ENCODE measurements at regions not wholly inside any gene's neighbourhood (a gene's known extent, or its start where the extent isn't known, plus 50 kb on each side); places are given as distances from the start of the nearest gene placed in this dataset.
A peak's percentile ranks its signal among the peaks of the same experiment; 100 is the strongest.

DNA sequence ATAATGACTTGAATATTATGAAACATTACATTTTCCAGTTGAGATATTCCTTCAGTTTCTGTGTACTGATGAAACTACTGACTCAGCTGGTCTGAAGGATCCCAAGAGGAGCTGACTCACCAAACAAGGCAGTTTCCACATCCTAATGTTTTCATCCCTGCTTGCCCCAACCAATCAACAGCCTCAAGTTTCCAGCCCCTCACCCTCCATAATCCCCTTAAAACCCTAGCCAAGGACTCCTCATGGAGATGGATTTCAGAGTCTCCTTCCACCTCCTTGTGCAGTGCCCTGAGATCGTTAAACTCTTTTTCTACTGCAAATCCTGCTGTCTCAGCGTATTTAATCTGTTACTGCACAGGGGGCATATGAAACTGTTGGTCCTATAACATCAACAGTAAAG lies 83.1 kb upstream of the HAO2 start:
- WGBS, result 82% methylated on average over 2 of the region's 2 CpGs
- no peak for DNase-seq (ENCODE audit: low spot score)
- Histone ChIP-seq H3K4me3 (ENCODE audit: low read depth in 1 of 3, low read length in 3 of 3) (no peak overlapping the region), H3K27me3 (ENCODE audit: control insufficient read depth in 4 of 4, insufficient read depth in 4 of 4, low read length in 3 of 4) (no peaks in the 10 kb centered on the region), H3K36me3 (ENCODE audit: control insufficient read depth in 4 of 4, insufficient read depth in 3 of 4, low read depth in 1 of 4, low read length in 3 of 4) (no peaks in the 10 kb centered on the region), H3K27ac (ENCODE audit: low read depth in 1 of 2, low read length in 2 of 2) (no peak overlapping the region), H3K9me3 (ENCODE audit: control insufficient read depth in 4 of 4, low read length in 3 of 4) (no peaks in the 10 kb centered on the region), H3K9ac (ENCODE audit: low read depth in 1 of 2, low read length in 2 of 2) (no peak overlapping the region), H3K4me1 (ENCODE audit: control insufficient read depth in 4 of 4, insufficient read depth in 4 of 4, low read length in 3 of 4) (no peaks in the 10 kb centered on the region)
- TF ChIP-seq NR2F2 (IDR thresholded peaks at IDR 0.05), result no peak
- TF ChIP-seq, protein P1, sequence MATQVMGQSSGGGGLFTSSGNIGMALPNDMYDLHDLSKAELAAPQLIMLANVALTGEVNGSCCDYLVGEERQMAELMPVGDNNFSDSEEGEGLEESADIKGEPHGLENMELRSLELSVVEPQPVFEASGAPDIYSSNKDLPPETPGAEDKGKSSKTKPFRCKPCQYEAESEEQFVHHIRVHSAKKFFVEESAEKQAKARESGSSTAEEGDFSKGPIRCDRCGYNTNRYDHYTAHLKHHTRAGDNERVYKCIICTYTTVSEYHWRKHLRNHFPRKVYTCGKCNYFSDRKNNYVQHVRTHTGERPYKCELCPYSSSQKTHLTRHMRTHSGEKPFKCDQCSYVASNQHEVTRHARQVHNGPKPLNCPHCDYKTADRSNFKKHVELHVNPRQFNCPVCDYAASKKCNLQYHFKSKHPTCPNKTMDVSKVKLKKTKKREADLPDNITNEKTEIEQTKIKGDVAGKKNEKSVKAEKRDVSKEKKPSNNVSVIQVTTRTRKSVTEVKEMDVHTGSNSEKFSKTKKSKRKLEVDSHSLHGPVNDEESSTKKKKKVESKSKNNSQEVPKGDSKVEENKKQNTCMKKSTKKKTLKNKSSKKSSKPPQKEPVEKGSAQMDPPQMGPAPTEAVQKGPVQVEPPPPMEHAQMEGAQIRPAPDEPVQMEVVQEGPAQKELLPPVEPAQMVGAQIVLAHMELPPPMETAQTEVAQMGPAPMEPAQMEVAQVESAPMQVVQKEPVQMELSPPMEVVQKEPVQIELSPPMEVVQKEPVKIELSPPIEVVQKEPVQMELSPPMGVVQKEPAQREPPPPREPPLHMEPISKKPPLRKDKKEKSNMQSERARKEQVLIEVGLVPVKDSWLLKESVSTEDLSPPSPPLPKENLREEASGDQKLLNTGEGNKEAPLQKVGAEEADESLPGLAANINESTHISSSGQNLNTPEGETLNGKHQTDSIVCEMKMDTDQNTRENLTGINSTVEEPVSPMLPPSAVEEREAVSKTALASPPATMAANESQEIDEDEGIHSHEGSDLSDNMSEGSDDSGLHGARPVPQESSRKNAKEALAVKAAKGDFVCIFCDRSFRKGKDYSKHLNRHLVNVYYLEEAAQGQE (IDR thresholded peaks at IDR 0.05), result no peak
- TF ChIP-seq EGR1 (IDR thresholded peaks at IDR 0.05; ENCODE audit: low read depth in 2 of 2), result no peak
- no peak for TF ChIP-seq HNF4A (conservative IDR thresholded peaks at IDR 0.05)
- no peak for TF ChIP-seq JUND (IDR thresholded peaks at IDR 0.05)
- TF ChIP-seq FOXA1 (IDR thresholded peaks at IDR 0.05), result no peak
- no peak for TF ChIP-seq RXRA (IDR thresholded peaks at IDR 0.05)
- no peak for TF ChIP-seq TAF1 (conservative IDR thresholded peaks at IDR 0.05)

DNA sequence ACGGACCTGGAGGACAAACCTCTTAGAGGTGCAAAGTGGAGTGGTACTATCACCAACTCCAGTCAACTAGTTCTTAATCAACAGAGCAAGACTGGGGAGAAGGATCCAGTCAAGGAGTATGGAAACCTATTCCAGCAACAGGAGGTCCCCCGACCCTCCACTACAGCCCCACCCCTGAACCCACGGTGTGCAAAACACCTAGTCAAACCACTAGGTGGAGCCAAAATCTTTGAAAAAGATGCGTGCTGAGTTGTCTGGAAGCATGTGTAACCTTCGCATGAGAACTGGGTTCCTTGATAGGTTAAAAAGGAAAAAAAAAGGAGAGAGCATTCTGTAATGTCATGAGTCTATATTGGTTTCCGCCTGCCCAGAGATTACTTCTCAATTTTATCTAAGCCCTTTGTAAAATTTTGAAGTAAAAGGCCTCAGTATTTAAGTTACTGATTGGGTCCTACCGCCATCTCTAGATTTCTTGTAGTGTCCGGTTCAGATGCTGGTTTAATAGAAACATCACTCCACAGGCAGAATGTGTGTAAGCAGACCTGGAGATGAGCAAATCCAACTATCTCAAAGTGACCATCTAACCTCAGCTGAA lies 81.9 kb upstream of the HAO2 start:
- WGBS, result 48% methylated on average over 8 of the region's 8 CpGs
- Histone ChIP-seq H3K9me3 (ENCODE audit: control insufficient read depth in 4 of 4, low read length in 3 of 4) (no peaks in the 10 kb centered on the region), H3K27ac (ENCODE audit: low read depth in 1 of 2, low read length in 2 of 2) (no peak overlapping the region), H3K4me3 (ENCODE audit: low read depth in 1 of 3, low read length in 3 of 3) (no peak overlapping the region), H3K4me1 (ENCODE audit: control insufficient read depth in 4 of 4, insufficient read depth in 4 of 4, low read length in 3 of 4) (peaks cover 0 to 5% (median 0%) of the 10 kb centered on the region in 4 donors), H3K27me3 (ENCODE audit: control insufficient read depth in 4 of 4, insufficient read depth in 4 of 4, low read length in 3 of 4) (no peaks in the 10 kb centered on the region), H3K36me3 (ENCODE audit: control insufficient read depth in 4 of 4, insufficient read depth in 3 of 4, low read depth in 1 of 4, low read length in 3 of 4) (peaks cover 0 to 1% (median 0%) of the 10 kb centered on the region in 4 donors), H3K9ac (ENCODE audit: low read depth in 1 of 2, low read length in 2 of 2) (no peak overlapping the region)
- DNase-seq (ENCODE audit: low spot score), result no peak
- no peak for TF ChIP-seq YY1 (IDR thresholded peaks at IDR 0.05)
- TF ChIP-seq JUND (IDR thresholded peaks at IDR 0.05), result no peak
- TF ChIP-seq, protein P2, sequence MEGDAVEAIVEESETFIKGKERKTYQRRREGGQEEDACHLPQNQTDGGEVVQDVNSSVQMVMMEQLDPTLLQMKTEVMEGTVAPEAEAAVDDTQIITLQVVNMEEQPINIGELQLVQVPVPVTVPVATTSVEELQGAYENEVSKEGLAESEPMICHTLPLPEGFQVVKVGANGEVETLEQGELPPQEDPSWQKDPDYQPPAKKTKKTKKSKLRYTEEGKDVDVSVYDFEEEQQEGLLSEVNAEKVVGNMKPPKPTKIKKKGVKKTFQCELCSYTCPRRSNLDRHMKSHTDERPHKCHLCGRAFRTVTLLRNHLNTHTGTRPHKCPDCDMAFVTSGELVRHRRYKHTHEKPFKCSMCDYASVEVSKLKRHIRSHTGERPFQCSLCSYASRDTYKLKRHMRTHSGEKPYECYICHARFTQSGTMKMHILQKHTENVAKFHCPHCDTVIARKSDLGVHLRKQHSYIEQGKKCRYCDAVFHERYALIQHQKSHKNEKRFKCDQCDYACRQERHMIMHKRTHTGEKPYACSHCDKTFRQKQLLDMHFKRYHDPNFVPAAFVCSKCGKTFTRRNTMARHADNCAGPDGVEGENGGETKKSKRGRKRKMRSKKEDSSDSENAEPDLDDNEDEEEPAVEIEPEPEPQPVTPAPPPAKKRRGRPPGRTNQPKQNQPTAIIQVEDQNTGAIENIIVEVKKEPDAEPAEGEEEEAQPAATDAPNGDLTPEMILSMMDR (IDR thresholded peaks at IDR 0.05; ENCODE audit: low read depth, low read length, missing input control), result peak; percentile 57
- TF ChIP-seq NR2F2 (IDR thresholded peaks at IDR 0.05), result no peak
- TF ChIP-seq FOXA1 (IDR thresholded peaks at IDR 0.05), result no peak
- TF ChIP-seq, protein P1 (IDR thresholded peaks at IDR 0.05), result no peak
- no peak for TF ChIP-seq HNF4G (IDR thresholded peaks at IDR 0.05)
- TF ChIP-seq, protein P3, sequence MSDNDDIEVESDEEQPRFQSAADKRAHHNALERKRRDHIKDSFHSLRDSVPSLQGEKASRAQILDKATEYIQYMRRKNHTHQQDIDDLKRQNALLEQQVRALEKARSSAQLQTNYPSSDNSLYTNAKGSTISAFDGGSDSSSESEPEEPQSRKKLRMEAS (IDR thresholded peaks at IDR 0.05), result no peak
- TF ChIP-seq FOXA2 (IDR thresholded peaks at IDR 0.05), result no peak
- no peak for TF ChIP-seq EGR1 (IDR thresholded peaks at IDR 0.05; ENCODE audit: low read depth in 2 of 2)
- TF ChIP-seq, protein P4, sequence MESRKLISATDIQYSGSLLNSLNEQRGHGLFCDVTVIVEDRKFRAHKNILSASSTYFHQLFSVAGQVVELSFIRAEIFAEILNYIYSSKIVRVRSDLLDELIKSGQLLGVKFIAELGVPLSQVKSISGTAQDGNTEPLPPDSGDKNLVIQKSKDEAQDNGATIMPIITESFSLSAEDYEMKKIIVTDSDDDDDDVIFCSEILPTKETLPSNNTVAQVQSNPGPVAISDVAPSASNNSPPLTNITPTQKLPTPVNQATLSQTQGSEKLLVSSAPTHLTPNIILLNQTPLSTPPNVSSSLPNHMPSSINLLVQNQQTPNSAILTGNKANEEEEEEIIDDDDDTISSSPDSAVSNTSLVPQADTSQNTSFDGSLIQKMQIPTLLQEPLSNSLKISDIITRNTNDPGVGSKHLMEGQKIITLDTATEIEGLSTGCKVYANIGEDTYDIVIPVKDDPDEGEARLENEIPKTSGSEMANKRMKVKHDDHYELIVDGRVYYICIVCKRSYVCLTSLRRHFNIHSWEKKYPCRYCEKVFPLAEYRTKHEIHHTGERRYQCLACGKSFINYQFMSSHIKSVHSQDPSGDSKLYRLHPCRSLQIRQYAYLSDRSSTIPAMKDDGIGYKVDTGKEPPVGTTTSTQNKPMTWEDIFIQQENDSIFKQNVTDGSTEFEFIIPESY (IDR thresholded peaks at IDR 0.05), result no peak
- peak; percentile 84 to 87 for TF ChIP-seq RAD21 (IDR thresholded peaks at IDR 0.05)
- TF ChIP-seq SP1 (IDR thresholded peaks at IDR 0.05), result no peak
- TF ChIP-seq HNF4A (conservative IDR thresholded peaks at IDR 0.05), result no peak

All from liver (tissue), 8 donors.